ENCODE measurements at regions not wholly inside any gene's neighbourhood (a gene's known extent, or its start where the extent isn't known, plus 50 kb on each side); places are given as distances from the start of the nearest gene placed in this dataset.

DNA sequence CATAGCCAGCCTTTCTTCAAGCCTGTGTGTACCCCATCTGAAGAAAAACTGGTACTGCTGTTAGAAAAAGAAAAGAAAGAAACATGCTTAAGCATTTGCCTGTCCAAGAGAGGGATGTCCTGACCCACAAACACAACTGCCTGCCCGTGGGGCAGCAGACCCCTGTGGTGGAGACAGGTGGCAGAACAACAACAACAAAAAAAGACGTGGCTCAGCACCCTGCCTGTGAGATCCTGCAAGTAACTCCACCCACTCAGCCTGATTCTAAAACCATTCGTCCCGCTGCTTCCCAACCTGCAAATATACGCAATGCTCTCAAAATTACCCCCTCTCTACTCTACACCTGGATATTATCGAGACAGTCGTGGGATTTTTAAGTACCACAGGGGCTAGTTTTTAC, 64.9 kb upstream of the ZDHHC17 start:
- ChIA-PET POLR2A (no interaction called here), CTCF (no interaction called here)
- Histone ChIP-seq H3K4me3 (ENCODE audit: control insufficient read depth in 1 of 7, extremely low read depth in 1 of 7, insufficient read depth in 4 of 7, low read depth in 2 of 7, low read length in 6 of 7) (no peak overlapping the region), H3K27me3 (replicated peaks in 2 of 5; ENCODE audit: control insufficient read depth in 4 of 5, insufficient read depth in 5 of 5, low read length in 4 of 5) (no peaks in the 10 kb centered on the region), H3K9me3 (ENCODE audit: control extremely low read depth in 1 of 5, control insufficient read depth in 4 of 5, insufficient read depth in 2 of 5, low read depth in 1 of 5, low read length in 4 of 5) (no peaks in the 10 kb centered on the region), H3K4me1 (ENCODE audit: control extremely low read depth in 1 of 4, control insufficient read depth in 4 of 4, insufficient read depth in 4 of 4, low read length in 3 of 4) (peaks cover 0 to 9% (median 2%) of the 10 kb centered on the region in 4 experiments), H3K27ac (ENCODE audit: insufficient read depth in 1 of 2, low read depth in 1 of 2, low read length in 2 of 2, poor library complexity in 1 of 2, severe bottlenecking in 2 of 2) (no peak overlapping the region), H3K36me3 (ENCODE audit: control insufficient read depth in 4 of 4, insufficient read depth in 4 of 4, low read length in 3 of 4) (no peaks in the 10 kb centered on the region)
- WGBS (ENCODE audit: insufficient coverage), result 95% methylated on average over 7 of the region's 7 CpGs
- no peak for DNase-seq

DNA sequence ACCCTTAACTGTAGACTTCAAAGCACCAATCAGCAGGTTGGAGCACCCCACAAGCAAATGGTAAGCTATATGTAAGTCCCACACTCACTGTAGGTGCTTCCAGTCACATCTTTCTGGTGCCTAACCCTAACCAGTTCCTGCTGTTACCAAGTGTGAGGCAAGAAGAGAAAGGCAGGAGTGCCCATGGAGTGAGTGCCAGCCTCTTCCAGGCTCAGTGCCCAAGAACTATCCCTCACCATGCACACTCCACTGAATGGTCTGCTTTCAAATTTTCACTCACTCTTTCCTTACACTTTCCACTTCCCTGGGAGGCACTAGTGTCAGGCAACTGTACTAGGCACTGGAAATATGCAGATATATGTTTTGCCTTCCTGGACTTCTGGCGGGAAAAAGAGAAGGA, 62.2 kb upstream of the ZDHHC17 start:
- WGBS (ENCODE audit: insufficient coverage), result 80% methylated on average over 1 of the region's 1 CpG
- peaks cover 3 to 20% (median 10%) of the 10 kb centered on the region in 4 experiments for H3K4me1 ChIP-seq (ENCODE audit: control extremely low read depth in 1 of 4, control insufficient read depth in 4 of 4, insufficient read depth in 4 of 4, low read length in 3 of 4)
- H3K4me3 ChIP-seq (ENCODE audit: control insufficient read depth in 1 of 7, extremely low read depth in 1 of 7, insufficient read depth in 4 of 7, low read depth in 2 of 7, low read length in 6 of 7), result no peak overlapping the region
- H3K36me3 ChIP-seq (ENCODE audit: control insufficient read depth in 4 of 4, insufficient read depth in 4 of 4, low read length in 3 of 4), result no peaks in the 10 kb centered on the region
- H3K27me3 ChIP-seq (replicated peaks in 2 of 5; ENCODE audit: control insufficient read depth in 4 of 5, insufficient read depth in 5 of 5, low read length in 4 of 5), result no peaks in the 10 kb centered on the region
- CTCF ChIA-PET, result interaction anchor here (2.7 kb wide), 1 partner anchor 13 kb away, joined by 7 read pairs; no protein-coding TSS in a partner anchor
- no peak for DNase-seq
- POLR2A ChIA-PET, result no interaction called here
- no peaks in the 10 kb centered on the region for H3K9me3 ChIP-seq (ENCODE audit: control extremely low read depth in 1 of 5, control insufficient read depth in 4 of 5, insufficient read depth in 2 of 5, low read depth in 1 of 5, low read length in 4 of 5)
- H3K27ac ChIP-seq (ENCODE audit: insufficient read depth in 1 of 2, low read depth in 1 of 2, low read length in 2 of 2, poor library complexity in 1 of 2, severe bottlenecking in 2 of 2), result no peak overlapping the region

- Histone ChIP-seq H3K36me3 (ENCODE audit: control insufficient read depth in 4 of 4, insufficient read depth in 4 of 4, low read length in 3 of 4) (no peaks in the 10 kb centered on the region), H3K4me3 (ENCODE audit: control insufficient read depth in 1 of 7, extremely low read depth in 1 of 7, insufficient read depth in 4 of 7, low read depth in 2 of 7, low read length in 6 of 7) (no peak overlapping the region), H3K4me1 (ENCODE audit: control extremely low read depth in 1 of 4, control insufficient read depth in 4 of 4, insufficient read depth in 4 of 4, low read length in 3 of 4) (peaks cover 3 to 21% (median 12%) of the 10 kb centered on the region in 4 experiments), H3K27me3 (replicated peaks in 2 of 5; ENCODE audit: control insufficient read depth in 4 of 5, insufficient read depth in 5 of 5, low read length in 4 of 5) (no peaks in the 10 kb centered on the region), H3K27ac (ENCODE audit: insufficient read depth in 1 of 2, low read depth in 1 of 2, low read length in 2 of 2, poor library complexity in 1 of 2, severe bottlenecking in 2 of 2) (no peak overlapping the region), H3K9me3 (ENCODE audit: control extremely low read depth in 1 of 5, control insufficient read depth in 4 of 5, insufficient read depth in 2 of 5, low read depth in 1 of 5, low read length in 4 of 5) (no peaks in the 10 kb centered on the region)
- no CpG with 5 or more reads among the region's 4 CpGs for WGBS (ENCODE audit: insufficient coverage)
- DNase-seq, result no peak
- ChIA-PET CTCF (no interaction called here), POLR2A (no interaction called here)
Measured at GRCh38 chr12:76702946-76703345, 61.0 kb upstream of the ZDHHC17 start.

DNA sequence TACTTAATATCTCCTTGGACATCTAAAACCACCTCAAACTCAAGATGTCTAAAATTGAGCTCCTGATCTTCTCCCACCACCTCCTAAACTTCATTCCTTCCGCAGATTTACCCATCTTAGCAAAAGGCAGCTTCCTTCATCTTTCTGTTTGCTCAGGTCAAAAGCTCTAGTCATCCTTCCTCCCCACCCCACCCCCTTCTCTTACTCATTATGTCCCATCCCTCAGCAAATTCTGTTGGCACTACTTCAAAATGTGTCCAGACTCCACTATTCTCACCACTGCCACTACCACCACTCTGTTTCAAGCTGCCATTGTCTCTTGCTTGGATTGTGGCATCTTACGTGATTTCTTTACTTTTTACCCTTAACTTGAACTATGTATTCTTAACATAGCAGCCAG, 59.2 kb upstream of the ZDHHC17 start:
- Histone ChIP-seq H3K27me3 (replicated peaks in 2 of 5; ENCODE audit: control insufficient read depth in 4 of 5, insufficient read depth in 5 of 5, low read length in 4 of 5) (no peaks in the 10 kb centered on the region), H3K4me3 (ENCODE audit: control insufficient read depth in 1 of 7, extremely low read depth in 1 of 7, insufficient read depth in 4 of 7, low read depth in 2 of 7, low read length in 6 of 7) (no peak overlapping the region), H3K4me1 (ENCODE audit: control extremely low read depth in 1 of 4, control insufficient read depth in 4 of 4, insufficient read depth in 4 of 4, low read length in 3 of 4) (peaks cover 3 to 24% (median 11%) of the 10 kb centered on the region in 4 experiments), H3K9me3 (ENCODE audit: control extremely low read depth in 1 of 5, control insufficient read depth in 4 of 5, insufficient read depth in 2 of 5, low read depth in 1 of 5, low read length in 4 of 5) (no peaks in the 10 kb centered on the region), H3K36me3 (ENCODE audit: control insufficient read depth in 4 of 4, insufficient read depth in 4 of 4, low read length in 3 of 4) (no peaks in the 10 kb centered on the region), H3K27ac (ENCODE audit: insufficient read depth in 1 of 2, low read depth in 1 of 2, low read length in 2 of 2, poor library complexity in 1 of 2, severe bottlenecking in 2 of 2) (no peak overlapping the region)
- ChIA-PET CTCF (interaction anchor here (0.9 kb wide), 1 partner anchor 15 kb away, joined by 3 read pairs; no protein-coding TSS in a partner anchor), POLR2A (no interaction called here)
- peak in 2 of 3 donors; percentile 26 to 28 for DNase-seq
- 100% methylated on average over 2 of the region's 2 CpGs for WGBS (ENCODE audit: insufficient coverage)

GRCh38 chr12:76706101-76706500, 57.8 kb upstream of the ZDHHC17 start:
- Histone ChIP-seq H3K4me3 (ENCODE audit: control insufficient read depth in 1 of 7, extremely low read depth in 1 of 7, insufficient read depth in 4 of 7, low read depth in 2 of 7, low read length in 6 of 7) (peak overlapping the region in 1 of 7 experiments; percentile 13), H3K27ac (ENCODE audit: insufficient read depth in 1 of 2, low read depth in 1 of 2, low read length in 2 of 2, poor library complexity in 1 of 2, severe bottlenecking in 2 of 2) (no peak overlapping the region), H3K9me3 (ENCODE audit: control extremely low read depth in 1 of 5, control insufficient read depth in 4 of 5, insufficient read depth in 2 of 5, low read depth in 1 of 5, low read length in 4 of 5) (no peaks in the 10 kb centered on the region), H3K27me3 (replicated peaks in 2 of 5; ENCODE audit: control insufficient read depth in 4 of 5, insufficient read depth in 5 of 5, low read length in 4 of 5) (no peaks in the 10 kb centered on the region), H3K4me1 (ENCODE audit: control extremely low read depth in 1 of 4, control insufficient read depth in 4 of 4, insufficient read depth in 4 of 4, low read length in 3 of 4) (peaks cover 3 to 24% (median 11%) of the 10 kb centered on the region in 4 experiments), H3K36me3 (ENCODE audit: control insufficient read depth in 4 of 4, insufficient read depth in 4 of 4, low read length in 3 of 4) (no peaks in the 10 kb centered on the region)
- ChIA-PET CTCF (interaction anchor here (0.6 to 1.1 kb wide), 2 partner anchors 81 to 326 kb away, joined by 3 read pairs; no protein-coding TSS in a partner anchor), POLR2A (no interaction called here)
- DNase-seq, result peak in 2 of 3 donors; percentile 53 to 64

DNA sequence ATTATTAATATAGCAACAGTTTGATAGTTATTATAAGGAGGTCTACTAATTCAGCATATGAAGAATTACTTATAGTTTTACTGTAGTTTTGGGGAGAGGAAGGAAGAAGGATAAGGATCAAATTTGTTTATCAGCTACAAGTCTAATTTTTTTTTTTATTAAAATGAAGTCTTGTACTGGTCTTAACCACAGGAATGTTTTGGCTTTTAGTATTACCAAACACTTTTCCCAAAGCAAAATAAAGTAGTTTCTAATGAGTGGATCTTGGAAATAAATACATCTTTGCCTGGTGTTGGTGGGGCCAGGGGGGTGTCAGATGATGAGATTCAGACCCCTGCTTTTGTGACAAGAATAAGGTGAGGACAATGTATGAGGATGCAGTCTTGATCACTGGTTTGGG, 57.2 kb upstream of the ZDHHC17 start:
- POLR2A ChIA-PET, result no interaction called here
- CTCF ChIA-PET, result interaction anchor here (0.6 to 1.1 kb wide), 2 partner anchors 82 to 325 kb away, joined by 3 read pairs; no protein-coding TSS in a partner anchor
- DNase-seq, result no peak
- H3K4me3 ChIP-seq (ENCODE audit: control insufficient read depth in 1 of 7, extremely low read depth in 1 of 7, insufficient read depth in 4 of 7, low read depth in 2 of 7, low read length in 6 of 7), result no peak overlapping the region
- H3K4me1 ChIP-seq (ENCODE audit: control extremely low read depth in 1 of 4, control insufficient read depth in 4 of 4, insufficient read depth in 4 of 4, low read length in 3 of 4), result peaks cover 3 to 24% (median 11%) of the 10 kb centered on the region in 4 experiments
- no peaks in the 10 kb centered on the region for H3K9me3 ChIP-seq (ENCODE audit: control extremely low read depth in 1 of 5, control insufficient read depth in 4 of 5, insufficient read depth in 2 of 5, low read depth in 1 of 5, low read length in 4 of 5)
- no peaks in the 10 kb centered on the region for H3K27me3 ChIP-seq (replicated peaks in 2 of 5; ENCODE audit: control insufficient read depth in 4 of 5, insufficient read depth in 5 of 5, low read length in 4 of 5)
- H3K27ac ChIP-seq (ENCODE audit: insufficient read depth in 1 of 2, low read depth in 1 of 2, low read length in 2 of 2, poor library complexity in 1 of 2, severe bottlenecking in 2 of 2), result no peak overlapping the region
- no peaks in the 10 kb centered on the region for H3K36me3 ChIP-seq (ENCODE audit: control insufficient read depth in 4 of 4, insufficient read depth in 4 of 4, low read length in 3 of 4)

- Histone ChIP-seq H3K4me3 (ENCODE audit: control insufficient read depth in 1 of 7, extremely low read depth in 1 of 7, insufficient read depth in 4 of 7, low read depth in 2 of 7, low read length in 6 of 7) (no peak overlapping the region), H3K27me3 (replicated peaks in 2 of 5; ENCODE audit: control insufficient read depth in 4 of 5, insufficient read depth in 5 of 5, low read length in 4 of 5) (no peaks in the 10 kb centered on the region), H3K4me1 (ENCODE audit: control extremely low read depth in 1 of 4, control insufficient read depth in 4 of 4, insufficient read depth in 4 of 4, low read length in 3 of 4) (peaks cover 3 to 24% (median 11%) of the 10 kb centered on the region in 4 experiments), H3K27ac (ENCODE audit: insufficient read depth in 1 of 2, low read depth in 1 of 2, low read length in 2 of 2, poor library complexity in 1 of 2, severe bottlenecking in 2 of 2) (no peak overlapping the region), H3K36me3 (ENCODE audit: control insufficient read depth in 4 of 4, insufficient read depth in 4 of 4, low read length in 3 of 4) (no peaks in the 10 kb centered on the region), H3K9me3 (ENCODE audit: control extremely low read depth in 1 of 5, control insufficient read depth in 4 of 5, insufficient read depth in 2 of 5, low read depth in 1 of 5, low read length in 4 of 5) (no peaks in the 10 kb centered on the region)
- ChIA-PET POLR2A (no interaction called here), CTCF (no interaction called here)
- no peak for DNase-seq
- no CpG with 5 or more reads among the region's 4 CpGs for WGBS (ENCODE audit: insufficient coverage)
Measured at GRCh38 chr12:76707772-76708171, 56.1 kb upstream of the ZDHHC17 start.
